SH-SY5Y (cell line): ENCODE measurements at regions not wholly inside any gene's neighbourhood (a gene's known extent, or its start where the extent isn't known, plus 50 kb on each side); places are given as distances from the start of the nearest gene placed in this dataset.

Source experiments
- GATA2 ChIP-seq: IDR thresholded peaks from 2 replicates; pipeline ENCODE4 v1.6.1; 2011; ENCODE audit warnings: mild to moderate bottlenecking, low read depth, low read length
- GATA3 ChIP-seq: IDR thresholded peaks from 2 replicates; pipeline ENCODE4 v1.6.1; 2011; ENCODE audit warnings: low read depth, mild to moderate bottlenecking, low read length, moderate library complexity

DNA sequence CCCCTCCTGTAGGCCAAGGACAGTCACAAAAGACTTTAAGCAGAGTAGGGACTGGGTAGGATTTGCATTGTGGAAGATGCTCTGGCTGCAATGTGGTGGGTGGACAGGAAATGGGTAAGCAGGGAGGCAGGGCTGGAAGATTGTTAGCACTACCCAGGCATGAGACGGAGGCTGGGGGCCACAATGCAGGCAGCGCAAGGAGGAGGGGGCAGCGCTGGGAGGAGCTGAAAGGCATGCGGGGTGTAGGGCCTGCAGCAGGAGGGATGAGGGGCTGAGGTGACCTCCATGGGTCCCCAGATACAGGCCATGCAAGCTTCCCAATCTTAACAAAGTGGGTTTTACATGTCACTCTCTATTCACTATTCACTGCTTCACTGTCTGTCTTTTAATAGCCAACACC is 213.1 kb downstream of the CXCL12 start:
- TF ChIP-seq GATA2, result no peak
- TF ChIP-seq GATA3, result no peak

DNA sequence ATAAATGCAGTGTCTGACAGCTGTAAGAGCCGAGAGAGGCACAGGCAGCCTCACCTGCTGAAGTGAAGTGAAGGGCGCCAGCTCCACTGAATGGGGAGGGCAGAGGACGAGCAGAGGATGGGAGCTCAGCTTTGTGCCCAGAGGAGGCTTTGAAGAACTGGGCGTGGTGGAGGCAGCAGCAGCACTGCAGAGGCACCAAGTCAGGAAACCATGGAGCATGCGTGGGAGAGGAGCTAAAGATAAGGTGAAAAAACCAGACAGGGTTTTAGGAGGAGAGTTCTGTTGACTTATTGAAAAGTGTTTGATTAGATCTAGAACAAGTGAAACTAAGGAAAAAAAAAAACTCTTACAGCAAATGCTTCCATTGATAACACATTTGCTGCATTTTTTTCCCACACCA is 216.4 kb downstream of the CXCL12 start:
- TF ChIP-seq GATA2, result no peak
- TF ChIP-seq GATA3, result no peak

DNA sequence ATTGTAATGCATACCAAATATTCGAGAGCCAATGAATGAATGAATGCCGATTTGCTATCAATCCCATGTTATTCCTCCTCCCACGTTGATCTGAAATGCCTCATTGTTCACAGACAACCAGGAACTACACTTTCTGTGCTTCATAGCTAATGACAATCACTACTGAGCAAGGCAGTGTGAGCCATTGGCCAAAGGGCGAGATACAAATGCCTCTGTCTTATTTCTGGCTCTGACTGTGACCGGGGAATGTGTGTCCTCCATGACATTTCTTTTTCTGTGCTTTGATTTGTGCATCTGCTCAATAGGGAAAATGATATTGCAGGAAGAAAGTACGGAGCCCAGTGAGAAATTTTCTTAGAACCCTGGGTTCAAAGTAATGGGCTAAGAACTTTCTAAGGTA is 217.1 kb downstream of the CXCL12 start:
- no peak for TF ChIP-seq GATA3
- no peak for TF ChIP-seq GATA2

DNA sequence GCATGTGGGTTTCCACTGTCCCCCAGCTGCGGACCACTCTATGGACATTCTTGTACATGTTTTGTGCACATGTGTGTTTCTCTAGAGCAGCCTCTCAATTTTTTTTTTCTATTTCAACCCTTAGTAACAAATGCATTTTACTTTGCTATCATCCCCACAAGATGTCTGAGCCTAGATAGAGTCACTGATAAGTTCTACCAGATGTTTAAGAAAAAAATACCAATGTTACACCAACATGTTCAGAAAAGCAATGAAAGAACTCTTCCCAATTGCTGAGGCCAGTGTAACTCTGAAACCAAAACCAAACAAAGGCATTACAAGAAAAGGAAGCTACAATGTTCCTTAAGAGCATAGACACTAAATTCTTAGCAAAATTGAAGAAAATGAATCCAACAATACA is 218.5 kb downstream of the CXCL12 start:
- TF ChIP-seq GATA2 (no peak), GATA3 (no peak)

- no peak for TF ChIP-seq GATA2
- TF ChIP-seq GATA3, result no peak
Measured at GRCh38 chr10:44164251-44164956, 220.5 kb downstream of the CXCL12 start.

DNA sequence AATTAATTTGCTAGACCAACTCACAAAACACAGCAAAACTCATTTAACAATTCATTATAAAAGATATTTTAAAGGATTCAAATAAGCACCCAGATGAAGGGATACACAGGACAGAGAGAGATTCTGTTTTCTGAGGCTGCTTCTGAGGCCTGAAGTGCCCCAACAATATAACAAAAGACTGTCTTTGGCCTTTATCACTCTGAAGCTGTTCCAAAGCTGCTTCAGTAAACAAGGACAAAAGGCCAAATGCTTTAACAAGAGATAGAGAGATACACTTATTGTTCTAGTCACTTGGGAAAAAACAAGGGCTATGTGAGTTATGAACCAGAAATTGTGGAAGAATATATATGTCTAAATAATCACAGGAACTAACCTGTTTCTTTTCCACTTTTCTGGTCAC is 223.7 kb downstream of the CXCL12 start:
- no peak for TF ChIP-seq GATA3
- no peak for TF ChIP-seq GATA2

DNA sequence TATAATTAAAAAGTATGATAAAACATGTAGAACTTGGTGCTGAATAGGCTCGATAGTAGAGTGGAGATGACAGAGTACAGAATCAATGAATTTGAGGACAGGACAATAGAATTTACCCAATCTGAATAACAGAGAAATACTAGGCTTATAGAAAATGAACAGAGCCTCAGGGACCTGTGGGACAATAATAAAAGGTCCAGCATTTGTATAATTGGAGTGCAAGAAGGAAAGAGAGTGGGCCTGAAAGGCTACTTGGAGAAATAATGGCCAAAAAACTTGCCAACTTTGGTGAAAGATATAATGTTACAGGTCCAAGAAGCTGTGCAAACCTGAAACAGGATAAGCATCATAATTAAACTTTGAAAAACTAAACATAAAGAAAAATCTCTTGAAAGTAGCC is 227.3 kb downstream of the CXCL12 start:
- no peak for TF ChIP-seq GATA2
- TF ChIP-seq GATA3, result no peak

DNA sequence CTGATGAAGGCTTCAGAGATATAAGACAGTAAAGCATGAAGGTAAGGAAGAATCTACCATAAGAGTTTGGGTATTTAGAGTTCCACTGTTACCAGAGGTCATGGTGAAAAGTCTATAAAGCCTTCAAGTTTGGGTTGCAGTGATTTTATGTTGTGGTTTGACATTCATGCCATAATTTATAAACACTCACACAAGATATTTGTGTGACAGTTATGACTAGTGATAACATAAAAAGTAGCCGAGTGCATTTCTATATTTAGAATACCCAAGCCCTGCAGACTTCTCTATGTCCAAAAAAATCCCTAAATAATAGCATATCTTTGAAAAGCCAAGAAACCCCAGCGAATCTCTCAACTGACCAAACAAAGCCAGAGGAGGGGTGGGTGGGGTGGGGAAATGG is 229.9 kb downstream of the CXCL12 start:
- TF ChIP-seq GATA3, result no peak
- TF ChIP-seq GATA2, result no peak

DNA sequence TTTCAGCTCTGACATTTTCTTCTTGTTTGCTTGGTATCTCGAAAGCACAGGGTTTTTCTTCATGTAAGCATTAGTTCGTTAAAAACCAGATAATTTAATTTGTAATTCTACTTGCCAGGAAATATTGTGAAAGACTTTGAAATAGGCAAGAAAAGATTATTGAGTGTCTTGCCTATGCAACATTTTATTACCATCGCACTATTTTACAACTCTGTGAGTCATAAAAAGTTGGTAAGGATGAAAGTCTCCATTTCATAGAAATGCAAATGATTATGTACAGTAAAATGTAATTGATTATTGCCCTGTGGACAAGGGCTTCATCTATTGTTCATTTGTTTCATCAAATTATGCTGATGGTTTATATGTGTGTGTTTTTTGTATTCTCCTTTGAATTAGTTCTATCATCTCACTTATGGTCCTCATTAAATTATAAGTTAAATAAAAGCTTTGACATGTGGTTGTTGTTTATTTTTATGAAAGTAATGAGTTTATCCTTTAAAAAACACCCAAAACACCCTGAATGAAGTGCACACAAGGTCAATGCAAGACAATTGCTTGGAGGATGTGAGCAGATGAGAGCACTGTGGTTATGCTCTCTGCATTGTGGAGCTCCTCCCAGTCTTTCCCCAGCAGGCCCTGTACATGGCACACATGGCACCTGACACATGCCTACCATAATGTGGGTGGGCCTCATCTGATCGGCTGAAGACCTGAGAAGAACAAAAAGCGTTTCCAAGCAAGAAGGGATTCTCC is 230.8 kb downstream of the CXCL12 start:
- TF ChIP-seq GATA3 (no peak), GATA2 (no peak)

DNA sequence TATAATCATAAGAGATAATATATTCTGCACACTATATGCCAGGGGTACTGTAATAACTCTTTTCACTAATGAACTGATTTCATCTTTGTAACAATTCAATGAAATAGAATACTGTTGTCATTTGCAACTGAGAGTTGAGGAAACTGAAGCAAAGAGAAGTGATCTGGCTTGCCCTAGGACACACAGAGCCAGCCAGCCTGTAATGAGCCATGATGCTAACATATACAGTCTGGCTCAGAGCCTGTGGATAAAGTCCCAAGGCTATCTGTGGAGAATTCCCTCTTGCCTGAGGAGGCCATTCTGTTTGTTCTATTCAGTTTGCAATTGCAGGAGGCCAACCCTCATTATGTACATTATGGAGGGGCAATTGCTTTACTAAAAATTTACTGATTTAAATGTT is 241.3 kb downstream of the CXCL12 start:
- TF ChIP-seq GATA3 (no peak), GATA2 (no peak)

- TF ChIP-seq GATA2, result no peak
- TF ChIP-seq GATA3, result no peak
Measured at GRCh38 chr10:44132361-44133289, 252.3 kb downstream of the CXCL12 start.

DNA sequence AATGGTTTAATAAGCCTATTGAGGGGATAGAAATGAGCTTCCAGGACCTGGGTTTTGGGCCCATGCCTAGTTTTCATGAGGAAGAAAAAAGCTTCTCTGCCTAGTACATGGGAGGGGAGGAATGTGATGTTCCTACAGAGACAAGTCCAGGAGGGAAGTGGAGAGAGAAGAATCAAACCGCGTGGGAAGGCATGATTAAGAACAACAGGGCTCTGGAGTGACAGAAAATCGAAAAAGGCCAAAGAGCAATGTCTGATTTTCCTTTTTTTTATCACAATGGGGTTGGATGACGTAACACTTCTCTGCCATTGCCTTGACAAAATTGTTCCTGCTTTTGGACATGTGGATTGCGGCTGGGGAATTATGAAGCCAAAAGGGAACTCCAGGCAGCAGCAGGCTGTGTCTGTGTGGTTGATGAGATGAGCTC is 258.6 kb downstream of the CXCL12 start:
- TF ChIP-seq GATA3 (no peak), GATA2 (no peak)

DNA sequence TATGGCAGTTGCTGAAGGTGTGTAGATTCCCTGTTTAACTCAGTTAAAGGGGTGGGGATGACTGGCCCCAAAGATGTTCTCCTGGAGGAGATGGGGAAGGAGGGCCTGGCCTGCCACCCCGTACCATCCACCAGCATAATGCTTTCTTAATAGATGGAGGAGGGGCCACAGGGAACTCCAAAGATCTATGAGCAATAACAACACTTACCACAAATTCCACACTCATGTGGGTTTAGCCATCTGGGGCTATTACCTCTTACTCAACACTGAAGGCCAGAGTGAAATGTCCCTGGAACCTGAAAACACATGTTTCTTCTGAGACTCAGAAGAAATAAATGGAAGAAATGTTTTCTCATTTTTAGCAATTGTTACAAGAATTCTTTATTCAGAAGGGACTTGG is 259.0 kb downstream of the CXCL12 start:
- no peak for TF ChIP-seq GATA2
- TF ChIP-seq GATA3, result no peak

DNA sequence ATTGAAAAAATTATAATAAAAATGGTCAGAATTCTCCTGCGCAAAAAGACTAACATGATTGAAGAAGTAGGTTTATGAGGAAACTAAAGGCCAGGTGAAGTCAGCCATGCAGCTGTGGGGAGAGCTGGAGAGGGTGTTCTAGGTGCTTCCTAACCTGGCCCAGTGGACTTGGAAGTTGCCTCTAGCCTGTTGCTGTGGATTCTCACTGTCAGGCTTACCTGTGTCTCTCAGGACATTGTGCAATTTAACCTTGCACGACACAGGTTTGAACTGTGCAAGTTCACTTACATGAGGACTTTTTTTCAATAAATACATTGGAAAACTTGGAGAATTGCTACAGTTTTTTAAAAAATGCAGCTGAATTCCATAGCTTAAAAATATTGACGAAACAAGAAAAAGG is 266.4 kb downstream of the CXCL12 start:
- TF ChIP-seq GATA3 (no peak), GATA2 (no peak)
